K562 (cell line): ENCODE measurements at regions not wholly inside any gene's neighbourhood (a gene's known extent, or its start where the extent isn't known, plus 50 kb on each side); places are given as distances from the start of the nearest gene placed in this dataset.

Source experiments
- CBX1 ChIP-seq: sonication (generic); IDR thresholded peaks from 2 replicates; pipeline ENCODE4 v1.6.1; 2016; ENCODE audit warnings: antibody characterized with exemption, low read depth, mild to moderate bottlenecking
- ETV1 ChIP-seq: fragments of 450-650 bp; conservative IDR thresholded peaks from 2 replicates; pipeline ENCODE4 v1.6.1; 2016; ENCODE audit warnings: missing genetic modification characterization, control low read depth, low read depth, missing compliant biosample characterization
- FOXJ2 ChIP-seq: fragments of 200-800 bp; sonication (Bioruptor generic); IDR thresholded peaks from 2 replicates; pipeline ENCODE4 v1.6.1; 2016; ENCODE audit warnings: missing genetic modification characterization, missing compliant biosample characterization
- GABPA ChIP-seq: fragments of 200-800 bp; sonication (Bioruptor generic); conservative IDR thresholded peaks from 2 replicates; pipeline ENCODE4 v1.6.1; 2016; ENCODE audit warnings: low read depth, missing genetic modification characterization, missing compliant biosample characterization
- GTF3C2 ChIP-seq: IDR thresholded peaks from 3 replicates; pipeline ENCODE4 v1.6.1; 2011; ENCODE audit warnings: borderline replicate concordance, mild to moderate bottlenecking, moderate library complexity; ENCODE audit not compliant: insufficient read length; ENCODE audit errors: extremely low read depth
- HCFC1 ChIP-seq: IDR thresholded peaks from 2 replicates; pipeline ENCODE4 v1.6.1; 2012; ENCODE audit warnings: low read depth, low read length, improper control_type of control experiment
- HDAC3 ChIP-seq: fragments of 450-650 bp; IDR thresholded peaks from 2 replicates; pipeline ENCODE4 v1.6.1; 2018; ENCODE audit warnings: borderline replicate concordance, mild to moderate bottlenecking, moderate library complexity; ENCODE audit not compliant: partially characterized antibody
- HMGN3 ChIP-seq: IDR thresholded peaks from 2 replicates; pipeline ENCODE4 v1.6.1; 2011; ENCODE audit warnings: borderline replicate concordance, low read depth, mild to moderate bottlenecking, mixed read lengths, low read length; ENCODE audit not compliant: insufficient read length; ENCODE audit errors: extremely low read depth
- MAFF ChIP-seq: IDR thresholded peaks from 2 replicates; pipeline ENCODE4 v1.6.1; 2012; ENCODE audit warnings: low read length, improper control_type of control experiment
- MTA1 ChIP-seq: fragments of 450-650 bp; IDR thresholded peaks from 2 replicates; pipeline ENCODE4 v1.6.1; 2017; ENCODE audit warnings: borderline replicate concordance
- MXI1 ChIP-seq: IDR thresholded peaks from 2 replicates; pipeline ENCODE4 v1.6.1; 2011; ENCODE audit warnings: low read depth, mild to moderate bottlenecking, improper control_type of control experiment, low read length
- SRF ChIP-seq, 2 experiments: fragments of 250-450, 450-650 bp in 1 of 2; sonication (Bioruptor Pico) in 1 of 2; sonication (generic) in 1 of 2; formaldehyde crosslinking; IDR thresholded peaks; 2 replicates each; pipeline versions ENCODE4 v1.5.0 to v1.5.1; 2020 to 2022; ENCODE audit warnings: mild to moderate bottlenecking in 1 of 2, missing genetic modification reagents in 1 of 2
- ZNF175 ChIP-seq: fragments of 200-800 bp; sonication (Bioruptor generic); IDR thresholded peaks from 2 replicates; pipeline ENCODE4 v1.6.1; 2016; ENCODE audit warnings: low read depth, mild to moderate bottlenecking, missing genetic modification characterization, missing compliant biosample characterization
- ZNF551 ChIP-seq: fragments of 250-450 bp; sonication (Bioruptor Pico); IDR thresholded peaks from 2 replicates; pipeline ENCODE4 v1.5.0; 2021; ENCODE audit warnings: mild to moderate bottlenecking, moderate library complexity
- ZNF589 ChIP-seq: fragments of 200-800 bp; sonication (Bioruptor generic); IDR thresholded peaks from 2 replicates; pipeline ENCODE4 v1.6.1; 2016; ENCODE audit warnings: low read depth, missing genetic modification characterization, missing compliant biosample characterization
- ZNF695 ChIP-seq: fragments of 450-650 bp; formaldehyde crosslinking; IDR thresholded peaks from 2 replicates; pipeline ENCODE4 v1.4.0; 2020; ENCODE audit warnings: mild to moderate bottlenecking, moderate library complexity
- TF ChIP-seq, protein P1 (sequence below): fragments of 450-650 bp; IDR thresholded peaks from 2 replicates; pipeline ENCODE4 v1.6.1; 2018; ENCODE audit not compliant: partially characterized antibody
- TF ChIP-seq, protein P2 (sequence below): fragments of 250-450 bp; sonication (Bioruptor Pico); IDR thresholded peaks from 2 replicates; pipeline ENCODE4 v1.5.0; 2020; ENCODE audit warnings: mild to moderate bottlenecking
- TF ChIP-seq, protein P3 (sequence below), 2 experiments: fragments of 250-450 bp in 1 of 2; fragments of 450-650 bp in 1 of 2; sonication (Bioruptor Pico) in 1 of 2; IDR thresholded peaks; 2 replicates each; pipeline versions ENCODE4 v1.6.1 to v1.8.0; 2016 to 2021; ENCODE audit warnings: mild to moderate bottlenecking in 2 of 2, moderate library complexity in 2 of 2, missing compliant biosample characterization in 1 of 2, missing genetic modification characterization in 1 of 2

DNA sequence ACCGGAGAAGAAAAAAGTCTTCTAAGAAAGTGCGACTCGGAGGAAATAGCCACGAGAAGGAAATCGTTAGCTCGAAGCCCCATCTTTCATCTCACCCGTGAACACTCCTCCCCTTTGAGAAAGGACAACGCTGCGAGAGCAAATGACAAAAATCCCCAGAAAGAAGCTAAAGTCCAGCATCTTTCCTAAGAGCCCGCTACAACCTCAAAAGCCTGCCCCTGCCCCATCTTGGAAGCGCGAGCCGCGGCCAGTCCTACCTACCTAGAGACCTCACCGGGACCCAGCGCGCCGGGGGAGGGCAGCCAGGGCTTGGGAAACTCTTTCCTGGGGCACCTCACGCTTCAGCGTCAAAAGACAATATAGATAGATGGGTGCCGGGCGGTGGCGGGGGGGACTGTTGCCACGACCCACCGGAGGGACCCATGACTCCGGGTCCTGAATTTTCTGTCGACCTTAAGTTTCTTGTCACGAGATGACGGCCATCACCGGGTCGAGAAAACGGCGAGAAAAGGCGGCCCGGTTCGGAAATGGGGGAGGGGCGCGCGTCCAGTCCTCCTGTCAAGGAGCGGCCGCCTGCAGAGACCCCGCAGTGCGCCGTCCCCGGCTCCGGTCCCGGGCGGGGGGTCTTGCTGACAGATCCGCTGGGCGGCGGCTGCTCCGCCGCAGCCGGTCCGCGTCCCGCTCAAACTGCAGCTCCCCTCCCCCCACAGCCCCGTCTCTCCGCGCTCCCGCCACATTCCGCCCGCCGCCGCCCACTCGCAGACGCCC is 65.9 kb downstream of the KCNRG start (continued):
- TF ChIP-seq HDAC3: no peak
- TF ChIP-seq MAFF: no peak
- TF ChIP-seq FOXJ2 (tag): no peak
- no peak for TF ChIP-seq ETV1
- TF ChIP-seq ZNF175 (CRISPR knock-in tag): no peak
- TF ChIP-seq ZNF695 (CRISPR knock-in tag): no peak
- TF ChIP-seq MTA1: no peak
- TF ChIP-seq, protein P1, sequence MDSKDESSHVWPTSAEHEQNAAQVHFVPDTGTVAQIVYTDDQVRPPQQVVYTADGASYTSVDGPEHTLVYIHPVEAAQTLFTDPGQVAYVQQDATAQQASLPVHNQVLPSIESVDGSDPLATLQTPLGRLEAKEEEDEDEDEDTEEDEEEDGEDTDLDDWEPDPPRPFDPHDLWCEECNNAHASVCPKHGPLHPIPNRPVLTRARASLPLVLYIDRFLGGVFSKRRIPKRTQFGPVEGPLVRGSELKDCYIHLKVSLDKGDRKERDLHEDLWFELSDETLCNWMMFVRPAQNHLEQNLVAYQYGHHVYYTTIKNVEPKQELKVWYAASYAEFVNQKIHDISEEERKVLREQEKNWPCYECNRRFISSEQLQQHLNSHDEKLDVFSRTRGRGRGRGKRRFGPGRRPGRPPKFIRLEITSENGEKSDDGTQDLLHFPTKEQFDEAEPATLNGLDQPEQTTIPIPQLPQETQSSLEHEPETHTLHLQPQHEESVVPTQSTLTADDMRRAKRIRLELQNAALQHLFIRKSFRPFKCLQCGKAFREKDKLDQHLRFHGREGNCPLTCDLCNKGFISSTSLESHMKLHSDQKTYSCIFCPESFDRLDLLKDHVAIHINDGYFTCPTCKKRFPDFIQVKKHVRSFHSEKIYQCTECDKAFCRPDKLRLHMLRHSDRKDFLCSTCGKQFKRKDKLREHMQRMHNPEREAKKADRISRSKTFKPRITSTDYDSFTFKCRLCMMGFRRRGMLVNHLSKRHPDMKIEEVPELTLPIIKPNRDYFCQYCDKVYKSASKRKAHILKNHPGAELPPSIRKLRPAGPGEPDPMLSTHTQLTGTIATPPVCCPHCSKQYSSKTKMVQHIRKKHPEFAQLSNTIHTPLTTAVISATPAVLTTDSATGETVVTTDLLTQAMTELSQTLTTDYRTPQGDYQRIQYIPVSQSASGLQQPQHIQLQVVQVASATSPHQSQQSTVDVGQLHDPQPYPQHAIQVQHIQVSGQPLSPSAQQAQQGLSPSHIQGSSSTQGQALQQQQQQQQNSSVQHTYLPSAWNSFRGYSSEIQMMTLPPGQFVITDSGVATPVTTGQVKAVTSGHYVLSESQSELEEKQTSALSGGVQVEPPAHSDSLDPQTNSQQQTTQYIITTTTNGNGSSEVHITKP: no peak
- no peak for TF ChIP-seq GTF3C2
- TF ChIP-seq CBX1: no peak
- peak; percentile 67 for TF ChIP-seq HMGN3
- no peak; the same call in 1 of the 2 replicates for TF ChIP-seq HCFC1
- TF ChIP-seq MXI1: no peak
- TF ChIP-seq ZNF589 (CRISPR knock-in tag): no peak
- TF ChIP-seq SRF (CRISPR knock-in tag; IDR thresholded peaks at IDR 0.05): no peak
- TF ChIP-seq, protein P2, sequence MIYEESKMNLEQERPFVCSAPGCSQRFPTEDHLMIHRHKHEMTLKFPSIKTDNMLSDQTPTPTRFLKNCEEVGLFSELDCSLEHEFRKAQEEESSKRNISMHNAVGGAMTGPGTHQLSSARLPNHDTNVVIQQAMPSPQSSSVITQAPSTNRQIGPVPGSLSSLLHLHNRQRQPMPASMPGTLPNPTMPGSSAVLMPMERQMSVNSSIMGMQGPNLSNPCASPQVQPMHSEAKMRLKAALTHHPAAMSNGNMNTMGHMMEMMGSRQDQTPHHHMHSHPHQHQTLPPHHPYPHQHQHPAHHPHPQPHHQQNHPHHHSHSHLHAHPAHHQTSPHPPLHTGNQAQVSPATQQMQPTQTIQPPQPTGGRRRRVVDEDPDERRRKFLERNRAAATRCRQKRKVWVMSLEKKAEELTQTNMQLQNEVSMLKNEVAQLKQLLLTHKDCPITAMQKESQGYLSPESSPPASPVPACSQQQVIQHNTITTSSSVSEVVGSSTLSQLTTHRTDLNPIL (CRISPR knock-in tag): no peak
- TF ChIP-seq GABPA: no peak
- no peak for TF ChIP-seq ZNF551 (CRISPR knock-in tag)
- TF ChIP-seq, protein P3, sequence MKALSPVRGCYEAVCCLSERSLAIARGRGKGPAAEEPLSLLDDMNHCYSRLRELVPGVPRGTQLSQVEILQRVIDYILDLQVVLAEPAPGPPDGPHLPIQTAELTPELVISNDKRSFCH (CRISPR knock-in tag; IDR thresholded peaks at IDR 0.05): no peak
- TF ChIP-seq, protein P3 (tag; IDR thresholded peaks at IDR 0.05): no peak
